Hematopoietic multipotent progenitor cell treated with erythropoietin and hydrocortisone succinate and interleukin-3 and kit ligand, for 8 days (in vitro differentiated cells): ENCODE measurements at regions not wholly inside any gene's neighbourhood (a gene's known extent, or its start where the extent isn't known, plus 50 kb on each side); places are given as distances from the start of the nearest gene placed in this dataset.
A peak's percentile ranks its signal among the peaks of the same experiment; 100 is the strongest.
"Not testable (repeated sequence)": the region's sequence is repeated elsewhere in the genome, so short reads cannot be mapped to it uniquely, and the experiment has no call there.

Source experiments
- DNase-seq: peaks from one replicate; pipeline ENCODE4 v3.0.0-alpha.2; 2015

DNA sequence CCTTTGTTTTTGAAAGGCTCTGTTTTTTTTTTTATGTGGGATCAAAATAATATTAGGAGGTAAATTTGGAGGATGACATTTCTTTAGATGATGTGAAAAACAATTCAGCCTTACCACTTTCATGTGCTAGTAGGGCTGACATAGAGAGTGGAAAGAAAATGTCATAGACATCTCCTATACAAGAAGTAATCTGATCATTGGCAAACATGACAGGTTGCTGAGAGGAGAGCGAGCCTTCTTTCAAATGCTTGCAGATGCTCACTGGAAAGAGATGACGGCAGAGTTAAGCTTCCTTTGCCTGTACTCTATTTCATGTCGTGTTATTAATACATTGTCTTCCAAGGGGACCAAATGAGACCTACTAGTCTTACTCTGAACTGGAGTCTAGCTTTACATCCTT, 160.1 kb upstream of the DAP start:
- DNase-seq, result no peak

DNA sequence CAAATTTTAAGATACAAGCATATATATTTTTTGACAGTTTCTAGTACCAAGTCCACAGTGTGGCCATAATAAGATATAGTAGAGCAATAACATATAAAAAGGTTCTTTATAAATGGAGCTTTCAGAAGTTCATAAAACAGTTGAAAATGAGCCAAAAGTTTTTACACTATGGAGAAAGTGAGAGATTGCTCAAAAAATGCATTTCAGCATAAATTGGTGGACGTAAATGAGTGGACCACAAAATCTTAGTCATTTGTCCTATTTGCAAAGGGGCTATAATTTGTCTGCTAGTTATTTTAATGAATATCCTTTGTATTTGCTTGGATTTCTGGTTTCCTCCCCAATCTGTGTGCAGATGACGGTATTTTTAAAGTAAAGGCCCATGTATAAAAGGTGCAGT, 159.4 kb upstream of the DAP start:
- DNase-seq, result no peak

DNA sequence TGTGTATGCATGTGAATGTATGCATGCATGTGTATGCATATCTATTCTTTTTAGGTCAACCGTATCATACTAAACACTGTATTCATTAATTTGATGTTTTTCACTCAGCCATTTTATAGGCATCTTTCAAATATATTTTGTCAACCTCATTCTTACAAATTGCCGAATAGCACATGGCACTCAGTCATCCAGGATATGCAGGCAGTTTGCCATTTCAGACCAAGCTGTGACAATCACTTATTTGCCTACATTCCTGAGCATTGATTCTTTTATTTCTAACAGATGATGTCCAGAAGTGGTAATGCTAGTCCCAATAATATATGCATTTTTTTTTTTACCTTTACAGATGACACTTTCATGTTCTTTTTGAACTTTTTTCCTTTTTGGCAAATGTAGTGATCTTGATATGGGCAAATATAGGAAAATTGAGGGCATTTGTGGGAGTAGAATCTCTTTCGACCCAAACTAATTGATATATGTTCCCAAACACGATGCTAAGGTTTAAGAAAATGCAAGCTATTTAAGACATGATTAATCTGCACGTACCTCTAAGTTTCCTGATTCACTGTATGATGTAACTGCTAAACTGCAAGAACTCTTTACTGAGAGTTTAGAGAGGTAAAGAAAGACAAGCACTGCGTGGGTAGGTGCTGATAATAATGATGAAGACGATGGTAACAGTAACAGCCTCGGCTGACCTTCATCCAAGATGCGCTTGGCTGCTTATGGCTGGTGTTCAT, 153.9 kb upstream of the DAP start:
- DNase-seq, result no peak

DNA sequence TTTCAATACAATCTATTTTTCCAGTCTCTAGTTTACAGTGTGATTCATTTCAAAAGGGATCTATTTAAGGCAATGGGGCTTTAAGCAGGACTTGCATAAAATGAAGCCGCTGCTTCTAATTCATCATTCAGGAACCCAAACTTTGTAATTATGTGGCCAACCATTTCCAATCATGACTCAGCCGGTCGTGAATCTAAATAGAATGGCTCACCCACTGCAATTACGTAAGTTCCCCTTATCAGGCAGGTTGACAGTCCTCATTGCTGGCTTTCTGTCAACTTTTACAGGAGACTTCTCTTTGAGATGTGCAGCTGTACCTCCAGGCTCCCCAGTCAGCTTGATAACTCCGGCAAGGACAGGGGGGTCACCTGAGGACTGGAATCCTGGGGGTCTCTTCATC, 152.8 kb upstream of the DAP start:
- DNase-seq, result peak; percentile 69

DNA sequence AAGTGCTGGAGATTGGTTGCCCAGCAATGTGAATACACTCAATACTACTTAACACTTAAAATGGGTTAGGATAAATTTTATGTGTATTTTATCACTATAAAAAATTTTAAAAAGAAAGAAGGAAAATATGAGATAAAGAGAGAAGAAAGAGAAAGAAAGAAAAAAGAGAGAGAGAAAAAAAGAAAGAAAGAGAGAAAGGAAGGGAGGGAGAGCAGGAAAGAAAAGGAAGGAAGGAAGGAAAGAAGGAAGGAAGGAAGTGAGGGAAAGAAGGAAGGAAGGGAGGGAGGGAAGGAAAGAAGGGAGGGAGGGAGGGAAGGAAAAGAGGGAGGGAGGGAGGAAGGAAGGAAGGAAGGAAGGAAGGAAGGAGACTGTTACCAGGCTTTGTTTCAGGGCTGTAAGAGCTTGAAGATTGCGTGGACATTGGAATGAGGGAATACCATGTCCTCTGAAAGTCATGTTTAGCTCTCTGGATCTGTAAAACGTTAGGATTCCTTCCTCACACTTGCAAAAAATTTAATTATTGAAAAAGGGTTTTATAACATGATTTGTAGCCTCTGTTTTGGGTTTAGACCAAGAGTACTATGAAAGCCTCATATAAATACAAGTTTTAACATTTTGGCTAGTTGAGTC, 152.3 kb upstream of the DAP start:
- no peak for DNase-seq

GRCh38 chr5:10912435-10912834, 151.4 kb upstream of the DAP start:
- DNase-seq, result no peak

DNA sequence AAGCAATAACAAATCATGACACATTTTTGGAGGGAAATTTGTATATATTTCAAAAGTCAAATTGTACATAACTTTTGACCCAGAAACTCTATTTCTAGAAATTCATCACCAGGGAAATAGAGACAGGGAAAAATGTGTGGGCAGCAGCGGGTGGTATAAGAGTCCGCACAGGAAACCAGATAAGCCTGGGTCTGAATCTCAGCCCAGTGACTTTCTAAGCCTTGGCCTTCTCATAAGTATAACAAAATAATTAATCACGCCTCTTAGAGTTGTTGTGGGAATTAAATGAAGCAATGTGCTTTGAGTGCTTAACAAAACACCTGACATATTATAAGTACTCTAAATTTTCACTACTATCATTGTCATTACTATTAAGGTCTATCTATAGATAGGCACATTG, 149.2 kb upstream of the DAP start:
- DNase-seq, result no peak

- no peak for DNase-seq
Observed at GRCh38 chr5:10904862-10905432, 143.9 kb upstream of the DAP start.

DNA sequence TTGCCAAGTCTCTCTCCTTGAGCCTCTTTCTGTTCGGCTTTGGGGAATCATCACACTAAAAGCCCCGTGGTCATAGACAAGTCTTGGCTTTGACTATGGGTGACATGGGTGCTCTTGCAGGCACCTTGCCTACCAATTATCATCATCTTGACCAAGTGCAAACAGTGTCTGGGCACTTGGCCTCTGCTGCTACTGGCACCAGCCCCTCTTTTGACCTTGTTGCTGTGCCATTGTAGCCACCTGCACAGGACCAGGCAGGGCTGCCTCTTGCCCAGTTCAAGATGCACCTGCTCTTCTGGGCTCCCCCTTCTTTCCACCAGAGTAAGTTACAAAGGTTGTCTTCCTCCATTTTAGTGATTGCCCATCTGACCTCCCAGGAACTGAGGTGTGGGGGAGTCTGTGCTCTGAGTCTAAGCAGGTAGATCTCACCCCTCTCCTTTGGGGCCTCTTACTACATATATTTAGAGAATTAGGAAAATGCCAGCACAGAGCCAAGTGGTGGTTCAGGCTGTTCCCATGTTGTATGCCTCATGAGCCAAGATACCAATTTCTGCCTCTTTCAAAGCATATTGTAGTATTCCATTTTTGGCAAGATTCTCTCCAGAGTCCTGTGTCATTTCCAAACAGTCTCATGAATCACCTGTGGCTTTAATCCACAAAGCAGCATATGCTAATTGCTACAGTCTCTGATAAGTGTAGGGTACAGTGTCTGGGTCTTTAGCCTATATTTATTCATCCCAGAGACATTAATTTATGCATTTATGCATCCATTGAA, 142.9 kb upstream of the DAP start:
- no peak for DNase-seq

GRCh38 chr5:10902145-10902544, 141.1 kb upstream of the DAP start:
- no peak for DNase-seq

GRCh38 chr5:10898514-10898913, 137.5 kb upstream of the DAP start:
- no peak for DNase-seq

- DNase-seq, result no peak
Observed at GRCh38 chr5:10896016-10896415, 135.0 kb upstream of the DAP start.

DNA sequence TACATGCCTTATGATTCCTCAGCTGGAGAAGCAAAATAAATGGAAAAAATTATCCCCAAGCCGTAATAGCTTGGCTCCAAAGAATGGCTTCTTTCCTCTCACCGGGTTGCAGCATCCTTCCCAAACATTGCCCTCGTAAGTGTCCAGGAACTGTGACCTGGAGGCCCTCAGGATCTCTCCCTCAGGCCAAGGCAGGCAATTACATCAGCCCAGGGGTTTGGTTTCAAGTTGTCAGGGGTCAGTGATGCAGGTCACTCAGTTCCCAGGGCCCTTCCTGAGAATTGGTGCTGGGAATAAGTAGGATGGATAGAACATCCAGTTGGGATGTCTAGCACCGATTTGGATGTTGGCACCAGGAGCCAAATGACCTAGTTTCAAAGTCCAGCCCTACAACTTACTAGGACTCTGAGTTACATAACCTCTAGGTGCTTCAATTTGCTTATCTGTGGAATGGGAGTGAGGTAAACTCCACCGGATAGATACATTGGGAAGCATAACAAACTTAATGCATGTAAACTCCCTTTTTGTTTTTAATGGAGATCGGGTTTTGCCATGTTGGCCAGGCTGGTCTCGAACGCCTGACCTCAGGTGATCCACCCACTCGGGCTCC, 133.5 kb upstream of the DAP start:
- no peak for DNase-seq

DNA sequence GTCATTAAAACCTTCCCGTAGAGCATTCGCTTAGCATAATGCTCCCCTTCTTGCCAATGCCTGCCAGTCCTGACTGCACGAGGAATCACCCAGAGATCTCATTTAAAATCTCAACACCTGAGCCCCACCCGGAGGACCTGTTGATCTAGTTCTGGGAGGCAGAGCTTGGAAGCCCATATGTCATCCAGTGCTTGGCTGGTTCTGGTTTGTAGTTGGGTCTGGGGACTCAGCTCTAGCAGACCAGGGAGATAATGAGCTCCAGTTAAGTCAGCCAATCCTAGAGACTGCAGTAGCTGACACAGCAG, 131.8 kb upstream of the DAP start:
- DNase-seq, result no peak

DNA sequence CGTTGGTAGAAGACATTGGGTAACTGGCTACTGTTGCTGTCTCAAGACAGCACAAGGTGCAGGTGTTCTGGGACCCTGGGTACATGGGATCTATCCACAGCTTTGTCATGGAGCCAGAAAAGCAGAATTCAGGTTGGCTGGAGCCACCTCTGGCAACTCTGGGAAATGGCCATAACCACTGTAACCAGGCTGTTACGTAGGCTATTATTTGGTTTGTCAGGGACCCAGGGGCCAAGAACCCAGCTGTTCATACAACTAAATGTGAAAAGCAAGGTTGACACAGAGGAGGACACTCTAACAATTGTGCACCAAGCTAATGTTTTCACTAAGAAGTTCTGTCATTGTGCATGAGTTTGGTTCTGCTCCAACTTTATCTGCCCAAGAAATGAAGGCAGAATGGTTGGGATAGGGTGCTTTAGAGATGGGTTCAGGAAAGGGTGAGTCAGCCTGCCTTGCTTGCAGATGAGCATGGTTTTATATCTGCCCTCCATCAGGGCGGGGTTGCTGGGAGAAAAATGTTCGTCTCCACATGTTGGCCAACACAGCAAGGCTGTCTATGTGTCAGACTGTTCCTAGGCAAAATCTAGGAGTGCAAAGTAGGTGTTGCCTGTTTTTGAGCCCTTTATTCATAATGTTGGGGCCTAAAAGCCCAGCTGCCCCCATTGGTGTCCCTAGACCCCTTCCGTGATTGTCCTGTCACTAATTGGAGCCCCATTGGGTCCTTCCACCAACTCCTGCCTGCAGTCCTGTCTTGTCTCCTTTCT, 131.3 kb upstream of the DAP start:
- peak; percentile 68 for DNase-seq

- DNase-seq, result no peak
Observed at GRCh38 chr5:10891193-10891592, 130.2 kb upstream of the DAP start.

- DNase-seq, result no peak
Observed at GRCh38 chr5:10886497-10886896, 125.5 kb upstream of the DAP start.

DNA sequence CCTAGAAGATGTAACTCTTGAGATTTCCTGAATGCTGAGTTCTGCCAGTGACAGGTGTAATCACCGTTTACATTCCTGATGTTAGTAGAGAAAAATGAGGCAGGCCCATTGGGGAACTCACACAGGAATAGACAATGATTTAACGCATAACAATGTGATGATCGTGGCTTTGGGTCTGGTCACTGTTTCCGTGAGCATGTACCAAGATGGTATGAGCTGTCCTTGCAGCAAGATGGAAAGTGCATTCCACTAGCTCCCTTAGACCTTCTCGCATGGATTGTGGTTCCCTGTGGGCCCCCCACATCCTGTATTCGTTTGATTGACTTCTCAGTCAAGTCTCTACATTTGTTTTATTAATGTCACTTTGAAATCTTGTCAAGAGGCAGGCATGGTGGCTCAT, 124.0 kb upstream of the DAP start:
- no peak for DNase-seq

GRCh38 chr5:10883945-10884344, 122.9 kb upstream of the DAP start:
- not testable (repeated sequence) for DNase-seq

- DNase-seq, result no peak
Observed at GRCh38 chr5:10880934-10881333, 119.9 kb upstream of the DAP start.

- not testable (repeated sequence) for DNase-seq
Observed at GRCh38 chr5:10876996-10877395, 116.0 kb upstream of the DAP start.

- DNase-seq, result peak; percentile 17
Observed at GRCh38 chr5:10876006-10876744, 115.1 kb upstream of the DAP start.
